Mesendoderm (in vitro differentiated cells): ENCODE measurements at regions not wholly inside any gene's neighbourhood (a gene's known extent, or its start where the extent isn't known, plus 50 kb on each side); places are given as distances from the start of the nearest gene placed in this dataset.

ENCODE experiments used
- DNase-seq: peaks from one replicate; pipeline ENCODE4 v3.0.0; 2013
- H2AK5ac ChIP-seq: 2 replicates; pipeline ENCODE4 v1.6.1; 2013; ENCODE audit warnings: low read length, inconsistent platforms
- H2BK120ac ChIP-seq: 2 replicates; pipeline ENCODE4 v1.6.1; 2013; ENCODE audit warnings: low read depth, mild to moderate bottlenecking, low read length, moderate library complexity, mixed read lengths
- H2BK15ac ChIP-seq: replicated peaks from 2 replicates; pipeline ENCODE4 v1.6.1; 2013; ENCODE audit warnings: low read depth, mild to moderate bottlenecking, moderate library complexity
- H2BK5ac ChIP-seq: 2 replicates; pipeline ENCODE4 v1.6.1; 2013; ENCODE audit warnings: low read length, inconsistent platforms
- H3K18ac ChIP-seq: 2 replicates; pipeline ENCODE4 v1.6.1; 2013; ENCODE audit warnings: mild to moderate bottlenecking, low read length, mixed read lengths
- H3K23ac ChIP-seq: one replicate; pipeline ENCODE4 v1.6.1; 2013; ENCODE audit warnings: low read length
- H3K27ac ChIP-seq: 2 replicates; pipeline ENCODE4 v1.5.1; 2013; ENCODE audit warnings: low read depth, mild to moderate bottlenecking, inconsistent platforms, low read length, moderate library complexity
- H3K27me3 ChIP-seq: 2 replicates; pipeline ENCODE4 v1.6.1; 2013; ENCODE audit warnings: low read length, control low read depth, mild to moderate bottlenecking, inconsistent platforms; ENCODE audit not compliant: insufficient read depth, poor library complexity
- H3K36me3 ChIP-seq: 2 replicates; pipeline ENCODE4 v1.6.1; 2013; ENCODE audit warnings: low read length, inconsistent platforms; ENCODE audit not compliant: control insufficient read depth, insufficient read depth
- H3K4ac ChIP-seq: one replicate; pipeline ENCODE4 v1.6.1; 2013; ENCODE audit warnings: low read depth, mild to moderate bottlenecking, low read length, moderate library complexity
- H3K4me1 ChIP-seq: 2 replicates; pipeline ENCODE4 v1.6.1; 2013; ENCODE audit warnings: low read depth, low read length, inconsistent platforms; ENCODE audit not compliant: control insufficient read depth
- H3K4me2 ChIP-seq: 2 replicates; pipeline ENCODE4 v1.6.1; 2013; ENCODE audit warnings: low read length
- H3K4me3 ChIP-seq: 2 replicates; pipeline ENCODE4 v1.5.1; 2013; ENCODE audit warnings: mild to moderate bottlenecking, low read length
- H3K56ac ChIP-seq: one replicate; pipeline ENCODE4 v1.6.1; 2013; ENCODE audit warnings: low read length
- H3K79me1 ChIP-seq: 2 replicates; pipeline ENCODE4 v1.6.1; 2013; ENCODE audit warnings: low read length, inconsistent platforms
- H3K79me2 ChIP-seq: 2 replicates; pipeline ENCODE4 v1.6.1; 2013; ENCODE audit warnings: mild to moderate bottlenecking, low read length; ENCODE audit not compliant: control insufficient read depth, insufficient read depth
- H3K9ac ChIP-seq: 2 replicates; pipeline ENCODE4 v1.6.1; 2013; ENCODE audit warnings: low read length, inconsistent platforms
- H4K5ac ChIP-seq: one replicate; pipeline ENCODE4 v1.6.1; 2013; ENCODE audit warnings: low read length
- H4K8ac ChIP-seq: one replicate; pipeline ENCODE4 v1.6.1; 2013; ENCODE audit warnings: low read depth, mild to moderate bottlenecking, control low read depth, low read length, moderate library complexity
- WGBS: extraction: QIAGEN DNeasy Blood & Tissue Kit; methylation state at CpG from one replicate; pipeline ENCODE4 v1.1.7; 2013; ENCODE audit warnings: low lambda C conversion rate, missing lambda C conversion rate; ENCODE audit not compliant: insufficient coverage; ENCODE audit errors: extremely low coverage; 5-methylcytosine and 5-hydroxymethylcytosine counted together

GRCh38 chr20:60956194-60956593 is 295.9 kb upstream of the CDH4 start:
- H3K4me3 ChIP-seq, result no peak overlapping the region
- H2BK5ac ChIP-seq, result no peak overlapping the region
- no peak overlapping the region for H3K18ac ChIP-seq
- H2BK120ac ChIP-seq, result no peak overlapping the region
- no peak for DNase-seq
- no peak overlapping the region for H4K5ac ChIP-seq
- H3K27ac ChIP-seq, result no peak overlapping the region
- WGBS, result no CpG with 5 or more reads among the region's 4 CpGs
- H3K79me2 ChIP-seq, result no peaks in the 10 kb centered on the region
- no peaks in the 10 kb centered on the region for H3K36me3 ChIP-seq
- H3K27me3 ChIP-seq, result no peaks in the 10 kb centered on the region
- no peak overlapping the region for H2AK5ac ChIP-seq
- H4K8ac ChIP-seq, result no peak overlapping the region
- no peak overlapping the region for H3K4ac ChIP-seq
- no peak overlapping the region for H3K4me2 ChIP-seq
- H2BK15ac ChIP-seq, result no peak overlapping the region
- no peaks in the 10 kb centered on the region for H3K79me1 ChIP-seq
- H3K23ac ChIP-seq, result no peak overlapping the region
- H3K56ac ChIP-seq, result no peak overlapping the region
- H3K9ac ChIP-seq, result no peak overlapping the region
- no peaks in the 10 kb centered on the region for H3K4me1 ChIP-seq

GRCh38 chr20:60957621-60958020 is 294.4 kb upstream of the CDH4 start:
- no CpG with 5 or more reads among the region's 3 CpGs for WGBS
- Histone ChIP-seq H3K9ac (no peak overlapping the region), H3K4ac (no peak overlapping the region), H3K18ac (no peak overlapping the region), H3K79me1 (no peaks in the 10 kb centered on the region), H4K8ac (no peak overlapping the region), H3K79me2 (no peaks in the 10 kb centered on the region), H3K4me3 (no peak overlapping the region), H2BK5ac (no peak overlapping the region), H3K4me2 (no peak overlapping the region), H3K4me1 (no peaks in the 10 kb centered on the region), H2BK120ac (no peak overlapping the region), H3K27ac (no peak overlapping the region), H2BK15ac (no peak overlapping the region), H3K36me3 (no peaks in the 10 kb centered on the region), H2AK5ac (no peak overlapping the region), H3K23ac (no peak overlapping the region), H4K5ac (no peak overlapping the region), H3K27me3 (no peaks in the 10 kb centered on the region), H3K56ac (no peak overlapping the region)
- DNase-seq, result no peak

- H3K9ac ChIP-seq, result no peak overlapping the region
- no peaks in the 10 kb centered on the region for H3K4me1 ChIP-seq
- no peak overlapping the region for H4K5ac ChIP-seq
- H3K36me3 ChIP-seq, result no peaks in the 10 kb centered on the region
- H2BK5ac ChIP-seq, result no peak overlapping the region
- no peak overlapping the region for H3K4me2 ChIP-seq
- no peak overlapping the region for H3K4me3 ChIP-seq
- no peak overlapping the region for H2BK120ac ChIP-seq
- no peak overlapping the region for H3K27ac ChIP-seq
- H3K79me1 ChIP-seq, result no peaks in the 10 kb centered on the region
- H3K79me2 ChIP-seq, result no peaks in the 10 kb centered on the region
- no peak overlapping the region for H4K8ac ChIP-seq
- WGBS, result no CpG with 5 or more reads among the region's 3 CpGs
- H2AK5ac ChIP-seq, result no peak overlapping the region
- no peak for DNase-seq
- H3K4ac ChIP-seq, result no peak overlapping the region
- no peaks in the 10 kb centered on the region for H3K27me3 ChIP-seq
- H2BK15ac ChIP-seq, result no peak overlapping the region
- H3K18ac ChIP-seq, result no peak overlapping the region
- no peak overlapping the region for H3K56ac ChIP-seq
- no peak overlapping the region for H3K23ac ChIP-seq
Observed at GRCh38 chr20:60959971-60960370, 292.1 kb upstream of the CDH4 start.

- Histone ChIP-seq H3K18ac (no peak overlapping the region), H3K4me3 (no peak overlapping the region), H3K4me1 (no peaks in the 10 kb centered on the region), H3K9ac (no peak overlapping the region), H3K79me2 (no peaks in the 10 kb centered on the region), H3K23ac (no peak overlapping the region), H2AK5ac (no peak overlapping the region), H3K56ac (no peak overlapping the region), H4K5ac (no peak overlapping the region), H3K27ac (no peak overlapping the region), H3K4me2 (no peak overlapping the region), H3K79me1 (no peaks in the 10 kb centered on the region), H2BK5ac (no peak overlapping the region), H3K36me3 (no peaks in the 10 kb centered on the region), H3K27me3 (no peaks in the 10 kb centered on the region), H2BK15ac (no peak overlapping the region), H3K4ac (no peak overlapping the region), H2BK120ac (no peak overlapping the region), H4K8ac (no peak overlapping the region)
- DNase-seq, result no peak
- WGBS, result no CpG with 5 or more reads among the region's 5 CpGs
Observed at GRCh38 chr20:60960500-60960899, 291.6 kb upstream of the CDH4 start.

- Histone ChIP-seq H3K79me2 (no peaks in the 10 kb centered on the region), H2AK5ac (no peak overlapping the region), H2BK15ac (no peak overlapping the region), H3K4me1 (no peaks in the 10 kb centered on the region), H2BK120ac (no peak overlapping the region), H3K4ac (no peak overlapping the region), H3K36me3 (no peaks in the 10 kb centered on the region), H3K4me2 (no peak overlapping the region), H4K8ac (no peak overlapping the region), H4K5ac (no peak overlapping the region), H3K56ac (no peak overlapping the region), H3K27me3 (no peaks in the 10 kb centered on the region), H3K18ac (no peak overlapping the region), H3K79me1 (no peaks in the 10 kb centered on the region), H3K23ac (no peak overlapping the region), H3K4me3 (no peak overlapping the region), H2BK5ac (no peak overlapping the region), H3K9ac (no peak overlapping the region), H3K27ac (no peak overlapping the region)
- no peak for DNase-seq
- WGBS, result no CpG with 5 or more reads among the region's 7 CpGs
Observed at GRCh38 chr20:60961551-60961950, 290.5 kb upstream of the CDH4 start.

- no peak overlapping the region for H4K5ac ChIP-seq
- H3K4me3 ChIP-seq, result no peak overlapping the region
- H2AK5ac ChIP-seq, result no peak overlapping the region
- H3K56ac ChIP-seq, result no peak overlapping the region
- no peak overlapping the region for H3K4me2 ChIP-seq
- no peak overlapping the region for H2BK5ac ChIP-seq
- H3K18ac ChIP-seq, result no peak overlapping the region
- H3K27ac ChIP-seq, result no peak overlapping the region
- no peak for DNase-seq
- H3K36me3 ChIP-seq, result no peaks in the 10 kb centered on the region
- H3K27me3 ChIP-seq, result no peaks in the 10 kb centered on the region
- H2BK15ac ChIP-seq, result no peak overlapping the region
- H3K4me1 ChIP-seq, result no peaks in the 10 kb centered on the region
- H4K8ac ChIP-seq, result no peak overlapping the region
- H3K4ac ChIP-seq, result no peak overlapping the region
- no CpG with 5 or more reads among the region's 6 CpGs for WGBS
- H3K79me2 ChIP-seq, result no peaks in the 10 kb centered on the region
- no peak overlapping the region for H3K9ac ChIP-seq
- no peak overlapping the region for H2BK120ac ChIP-seq
- H3K79me1 ChIP-seq, result no peaks in the 10 kb centered on the region
- H3K23ac ChIP-seq, result no peak overlapping the region
Observed at GRCh38 chr20:60962367-60963045, 289.6 kb upstream of the CDH4 start.
